ENCODE measurements at regions not wholly inside any gene's neighbourhood (a gene's known extent, or its start where the extent isn't known, plus 50 kb on each side); places are given as distances from the start of the nearest gene placed in this dataset.

GRCh38 chr16:65722429-65722828 lies 600.6 kb upstream of the CDH11 start:
- peaks cover 0 to 3% (median 0%) of the 10 kb centered on the region in 4 donors for H3K4me1 ChIP-seq
- no peaks in the 10 kb centered on the region for H3K36me3 ChIP-seq
- DNase-seq (ENCODE audit: extremely low spot score) = no peak
- no peak overlapping the region for H3K27ac ChIP-seq (replicated peaks in 1 of 4)
- intact Hi-C loops (cut with DNase I) = no loop called here
- 93% methylated on average over 7 of the region's 7 CpGs for WGBS
- no peaks in the 10 kb centered on the region for H3K27me3 ChIP-seq
- no peak for TF ChIP-seq POLR2A (IDR thresholded peaks at IDR 0.05; ENCODE audit: low read depth)
- no peak for TF ChIP-seq EP300 (IDR thresholded peaks at IDR 0.05)
- TF ChIP-seq POLR2AphosphoS5 (IDR thresholded peaks at IDR 0.05) = no peak
- no peak for TF ChIP-seq CTCF (IDR thresholded peaks at IDR 0.05)
- H3K4me3 ChIP-seq = no peak overlapping the region
- no peaks in the 10 kb centered on the region for H3K9me3 ChIP-seq

GRCh38 chr16:65717846-65718245 lies 596.0 kb upstream of the CDH11 start:
- WGBS = 66% methylated on average over 3 of the region's 3 CpGs
- Histone ChIP-seq H3K27me3 (peaks cover 0 to 15% (median 0%) of the 10 kb centered on the region in 4 donors), H3K9me3 (no peaks in the 10 kb centered on the region), H3K27ac (replicated peaks in 1 of 4) (no peak overlapping the region), H3K4me1 (no peaks in the 10 kb centered on the region), H3K36me3 (no peaks in the 10 kb centered on the region), H3K4me3 (no peak overlapping the region)
- intact Hi-C loops (cut with DNase I) = no loop called here
- DNase-seq (ENCODE audit: extremely low spot score) = no peak
- no peak for TF ChIP-seq CTCF (IDR thresholded peaks at IDR 0.05)
- no peak for TF ChIP-seq POLR2A (IDR thresholded peaks at IDR 0.05; ENCODE audit: low read depth)
- TF ChIP-seq EP300 (IDR thresholded peaks at IDR 0.05) = no peak

GRCh38 chr16:65716737-65717700 lies 595.2 kb upstream of the CDH11 start:
- Histone ChIP-seq H3K4me1 (no peaks in the 10 kb centered on the region), H3K9me3 (no peaks in the 10 kb centered on the region), H3K4me3 (no peak overlapping the region), H3K36me3 (no peaks in the 10 kb centered on the region), H3K27ac (replicated peaks in 1 of 4) (no peak overlapping the region), H3K27me3 (peaks cover 0 to 15% (median 0%) of the 10 kb centered on the region in 4 donors)
- 46% methylated on average over 8 of the region's 8 CpGs for WGBS
- TF ChIP-seq CTCF (IDR thresholded peaks at IDR 0.05) (no peak), POLR2A (IDR thresholded peaks at IDR 0.05; ENCODE audit: low read depth) (no peak), EP300 (IDR thresholded peaks at IDR 0.05) (no peak), POLR2AphosphoS5 (IDR thresholded peaks at IDR 0.05) (no peak)
- intact Hi-C loops (cut with DNase I) = no loop called here
- no peak for DNase-seq (ENCODE audit: extremely low spot score)

- no peak overlapping the region for H3K27ac ChIP-seq (replicated peaks in 1 of 4)
- H3K4me3 ChIP-seq = no peak overlapping the region
- DNase-seq (ENCODE audit: extremely low spot score) = no peak
- H3K27me3 ChIP-seq = peaks cover 0 to 15% (median 0%) of the 10 kb centered on the region in 4 donors
- H3K9me3 ChIP-seq = no peaks in the 10 kb centered on the region
- 78% methylated on average over 7 of the region's 7 CpGs for WGBS
- no peaks in the 10 kb centered on the region for H3K36me3 ChIP-seq
- intact Hi-C loops (cut with DNase I) = no loop called here
- no peak for TF ChIP-seq POLR2AphosphoS5 (IDR thresholded peaks at IDR 0.05)
- no peak for TF ChIP-seq CTCF (IDR thresholded peaks at IDR 0.05)
- no peak for TF ChIP-seq EP300 (IDR thresholded peaks at IDR 0.05)
- TF ChIP-seq POLR2A (IDR thresholded peaks at IDR 0.05; ENCODE audit: low read depth) = no peak
- H3K4me1 ChIP-seq = no peaks in the 10 kb centered on the region
Observed at GRCh38 chr16:65713181-65713808, 591.4 kb upstream of the CDH11 start.
